GM19395 (cell line): ENCODE measurements at regions not wholly inside any gene's neighbourhood (a gene's known extent, or its start where the extent isn't known, plus 50 kb on each side); places are given as distances from the start of the nearest gene placed in this dataset.
"Not testable (repeated sequence)": the region's sequence is repeated elsewhere in the genome, so short reads cannot be mapped to it uniquely, and the experiment has no call there.

Experiments
- ATAC-seq: cut with Tn5 transposase; IDR thresholded peaks from one replicate; pipeline ENCODE4 v1.9.1; 2021; ENCODE audit warnings: mild to moderate bottlenecking, moderate library complexity; ENCODE audit not compliant: unreplicated experiment

DNA sequence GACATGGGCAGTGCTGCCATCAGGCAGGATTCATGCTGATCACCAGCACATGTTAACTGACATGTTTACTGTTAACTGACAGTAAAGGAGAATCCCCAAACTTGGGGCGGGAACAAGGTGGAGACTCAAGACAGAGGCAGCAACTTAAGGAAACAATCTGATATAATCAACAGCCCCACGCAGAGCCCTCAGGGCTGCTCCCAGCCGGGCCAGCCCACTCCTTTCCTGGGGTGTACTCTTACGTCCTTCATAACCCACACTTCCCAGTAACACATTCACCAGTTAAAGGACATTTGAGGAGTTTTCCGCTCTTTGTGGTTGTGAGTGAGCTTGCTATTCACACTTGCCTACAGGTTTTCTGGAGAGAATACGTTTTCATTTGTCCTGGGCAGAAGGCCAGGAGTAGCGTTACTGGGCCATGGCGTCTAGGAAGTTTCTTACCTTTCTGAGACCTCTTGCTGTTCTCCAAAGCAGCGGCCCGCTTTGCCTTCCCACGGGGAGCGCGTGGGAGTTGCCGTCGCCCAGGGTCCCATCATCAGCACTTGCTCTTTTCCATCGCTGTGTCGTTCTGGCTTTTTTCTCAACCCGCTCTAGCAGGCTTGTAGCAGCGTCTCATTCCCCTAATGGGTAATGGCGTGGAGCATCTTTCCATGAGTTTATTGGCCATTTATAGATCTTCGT lies 56.4 kb downstream of the FOXF2 start:
- no peak for ATAC-seq

DNA sequence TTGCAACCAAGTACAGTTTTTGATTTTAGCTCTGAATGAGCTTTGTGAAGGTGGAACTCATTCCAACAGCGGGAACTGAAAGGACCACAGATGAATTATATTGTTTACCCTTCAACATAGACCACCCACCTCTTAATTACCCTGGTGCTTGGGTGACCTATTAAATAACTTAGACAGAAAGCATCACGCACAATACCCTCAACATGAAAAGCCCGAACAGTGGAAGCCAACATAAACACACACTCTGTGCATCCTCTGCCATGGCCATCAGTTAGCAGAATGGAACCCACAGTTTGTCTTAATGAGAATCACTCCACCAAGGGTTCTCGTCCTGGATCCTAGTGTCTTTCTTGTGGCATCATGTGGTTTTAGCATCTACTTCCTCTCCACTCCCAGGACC lies 60.5 kb downstream of the FOXF2 start:
- no peak for ATAC-seq

DNA sequence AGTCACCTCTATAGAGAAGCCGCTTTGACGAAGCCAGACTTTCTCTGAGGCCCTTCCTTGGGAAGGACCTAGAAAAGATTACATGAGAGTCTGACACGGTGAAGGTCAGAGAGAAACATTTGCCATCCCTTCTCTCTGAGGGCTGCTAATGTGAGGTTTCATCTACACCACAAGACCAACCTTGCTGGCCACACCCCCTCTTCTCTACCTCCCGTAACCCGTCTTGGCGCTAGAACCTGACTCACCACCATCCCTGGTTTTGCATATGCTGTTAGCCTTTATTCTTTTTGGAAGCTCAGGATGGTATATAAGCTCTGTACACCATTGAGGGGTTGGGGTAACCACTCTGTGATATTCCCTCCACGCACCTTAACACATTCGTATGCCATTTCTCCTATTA lies 63.6 kb downstream of the FOXF2 start:
- ATAC-seq: no peak

DNA sequence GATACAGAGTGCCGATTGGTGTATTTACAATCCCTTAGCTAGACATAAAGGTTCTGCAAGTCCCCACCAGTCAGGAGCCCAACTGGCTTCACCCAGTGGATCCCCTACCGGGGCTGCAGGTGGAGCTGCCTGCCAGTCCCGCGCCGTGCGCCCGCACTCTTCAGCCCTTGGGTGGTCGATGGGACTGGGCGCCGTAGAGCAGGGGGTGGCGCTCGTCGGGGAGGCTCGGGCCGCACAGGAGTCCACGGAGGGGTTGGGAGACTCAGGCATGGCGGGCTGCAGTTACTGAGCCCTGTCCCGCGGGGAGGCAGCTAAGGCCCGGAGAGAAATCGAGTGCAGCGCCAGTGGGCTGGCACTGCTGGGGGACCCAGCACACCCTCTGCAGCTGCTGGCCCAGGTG lies 67.4 kb downstream of the FOXF2 start:
- not testable (repeated sequence) for ATAC-seq

DNA sequence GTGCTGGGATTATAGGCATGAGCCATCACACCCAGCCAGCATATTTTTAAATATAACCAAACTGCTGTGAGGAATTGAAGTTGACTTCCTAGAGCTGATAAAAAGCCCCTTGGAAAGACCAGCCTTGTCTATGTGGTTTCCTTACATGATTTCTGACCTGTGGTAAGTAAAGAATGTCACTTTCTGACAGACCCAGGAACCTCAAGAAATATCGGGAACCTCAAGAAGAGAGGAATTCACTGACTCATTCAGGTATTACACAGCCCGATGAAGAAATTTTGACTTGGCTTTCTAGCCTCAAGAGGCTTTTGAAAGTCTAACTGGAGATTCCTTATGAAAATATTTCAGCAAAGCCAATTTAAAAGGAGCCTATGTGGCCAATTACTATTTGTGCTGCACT lies 71.8 kb downstream of the FOXF2 start:
- no peak for ATAC-seq

GRCh38 chr6:1461736-1462135 lies 72.4 kb downstream of the FOXF2 start:
- ATAC-seq: no peak

DNA sequence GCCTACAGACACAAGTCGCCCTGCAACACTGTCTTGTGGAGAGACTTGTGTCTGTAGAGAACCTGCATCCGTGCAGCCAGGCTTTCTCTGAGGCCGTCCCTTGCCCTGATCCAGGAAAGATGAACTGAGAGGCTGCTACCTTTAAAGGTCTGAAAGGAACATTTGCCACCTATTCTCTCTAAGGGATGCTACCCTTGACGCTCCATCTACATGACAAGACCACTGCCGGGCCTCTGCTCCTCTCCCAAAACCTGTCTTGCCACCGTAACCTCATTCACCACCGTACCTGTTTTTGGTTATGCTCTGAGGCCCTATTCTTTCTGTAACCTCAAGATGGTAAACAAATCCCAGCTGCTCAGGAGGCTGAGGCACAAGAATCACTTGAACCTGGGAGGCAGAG lies 73.9 kb downstream of the FOXF2 start:
- ATAC-seq: no peak

GRCh38 chr6:1463751-1464426 lies 74.5 kb downstream of the FOXF2 start:
- no peak for ATAC-seq

DNA sequence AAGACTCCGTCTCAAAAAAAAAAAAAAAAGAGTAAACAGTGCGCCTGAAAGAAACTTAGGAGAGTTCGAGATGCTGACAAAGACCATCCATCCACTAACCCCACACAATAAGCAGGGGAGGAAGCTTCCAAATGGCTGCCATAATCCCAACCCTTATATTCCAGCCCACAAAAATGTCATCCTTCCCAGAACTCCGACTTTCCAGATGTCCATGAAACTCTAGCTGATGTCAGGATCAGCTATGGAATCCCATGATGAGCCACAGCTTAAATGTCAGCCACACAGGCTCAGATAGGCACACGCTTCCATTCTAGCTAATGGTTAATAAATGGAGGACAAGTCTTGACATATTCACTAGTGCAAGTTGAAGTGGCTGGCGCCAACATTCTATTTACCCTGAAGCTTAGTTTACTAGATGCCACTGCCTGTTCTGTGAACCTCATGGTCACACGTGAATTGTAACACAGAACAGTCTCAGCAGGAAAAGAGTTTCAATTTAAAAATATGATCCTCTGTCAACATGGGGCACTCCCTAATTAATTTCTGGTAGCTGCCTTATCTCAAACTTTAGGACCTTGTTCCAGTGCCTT lies 75.5 kb downstream of the FOXF2 start:
- ATAC-seq: no peak

- ATAC-seq: no peak
Observed at GRCh38 chr6:1468126-1468525, 78.8 kb downstream of the FOXF2 start.

GRCh38 chr6:1470040-1470439 lies 80.7 kb downstream of the FOXF2 start:
- no peak for ATAC-seq

DNA sequence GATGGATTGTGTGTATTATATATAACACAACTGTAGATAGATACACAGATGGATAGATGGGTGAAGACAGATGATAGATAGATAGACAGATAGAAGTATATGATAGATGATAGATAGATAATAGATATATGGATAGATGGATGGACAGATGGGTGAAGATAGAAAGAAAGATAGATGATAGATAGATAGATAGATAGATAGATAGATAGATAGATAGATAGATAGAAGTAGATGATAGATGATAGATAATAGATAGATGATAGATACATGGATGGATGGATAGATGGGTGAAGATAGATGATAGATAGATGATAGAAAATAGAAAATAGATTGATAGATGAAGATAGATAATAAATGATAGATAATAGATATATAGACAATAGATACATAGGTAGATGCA lies 83.3 kb downstream of the FOXF2 start:
- ATAC-seq: no peak

DNA sequence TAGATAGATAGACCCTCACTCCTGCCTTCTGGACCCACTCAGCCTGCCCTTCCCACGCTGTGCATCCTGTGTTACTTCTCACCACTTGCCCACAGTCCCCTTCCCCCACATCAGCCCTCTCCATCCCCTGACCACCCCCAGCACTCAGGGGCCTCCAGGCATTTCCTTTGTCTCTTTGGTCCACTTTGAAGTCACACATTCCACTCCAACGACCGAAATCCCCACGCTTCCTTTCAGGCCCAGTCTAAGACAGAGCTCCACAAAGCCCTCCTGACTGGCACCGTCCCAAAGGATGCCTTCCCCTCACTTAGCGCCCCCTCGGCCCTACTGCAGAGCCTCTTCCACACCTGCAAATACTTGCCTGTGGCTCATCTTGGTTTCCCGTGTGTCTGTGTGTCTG lies 83.8 kb downstream of the FOXF2 start:
- no peak for ATAC-seq

DNA sequence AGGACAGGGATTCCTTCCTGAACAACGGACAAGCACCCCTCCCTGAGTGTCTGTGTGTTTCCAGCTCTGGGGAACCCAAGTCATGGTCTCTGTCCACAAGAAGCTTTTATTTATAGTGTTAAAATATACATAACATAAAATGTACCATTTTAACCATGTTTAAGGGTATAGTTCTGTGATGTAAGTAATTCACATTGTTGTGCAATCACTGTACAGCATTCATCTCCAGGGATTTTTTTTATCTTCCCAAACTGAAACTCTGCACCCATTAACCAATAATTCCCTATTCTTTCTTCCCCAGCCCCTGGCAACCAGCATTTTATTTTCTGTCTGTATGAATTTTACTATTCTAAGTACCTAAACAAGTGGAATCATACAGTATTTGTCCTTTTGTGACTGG lies 84.2 kb downstream of the FOXF2 start:
- no peak for ATAC-seq

- no peak for ATAC-seq
Observed at GRCh38 chr6:1474205-1474604, 84.8 kb downstream of the FOXF2 start.

- no peak for ATAC-seq
Observed at GRCh38 chr6:1475174-1475573, 85.8 kb downstream of the FOXF2 start.

- no peak for ATAC-seq
Observed at GRCh38 chr6:1477432-1478090, 88.2 kb downstream of the FOXF2 start.

DNA sequence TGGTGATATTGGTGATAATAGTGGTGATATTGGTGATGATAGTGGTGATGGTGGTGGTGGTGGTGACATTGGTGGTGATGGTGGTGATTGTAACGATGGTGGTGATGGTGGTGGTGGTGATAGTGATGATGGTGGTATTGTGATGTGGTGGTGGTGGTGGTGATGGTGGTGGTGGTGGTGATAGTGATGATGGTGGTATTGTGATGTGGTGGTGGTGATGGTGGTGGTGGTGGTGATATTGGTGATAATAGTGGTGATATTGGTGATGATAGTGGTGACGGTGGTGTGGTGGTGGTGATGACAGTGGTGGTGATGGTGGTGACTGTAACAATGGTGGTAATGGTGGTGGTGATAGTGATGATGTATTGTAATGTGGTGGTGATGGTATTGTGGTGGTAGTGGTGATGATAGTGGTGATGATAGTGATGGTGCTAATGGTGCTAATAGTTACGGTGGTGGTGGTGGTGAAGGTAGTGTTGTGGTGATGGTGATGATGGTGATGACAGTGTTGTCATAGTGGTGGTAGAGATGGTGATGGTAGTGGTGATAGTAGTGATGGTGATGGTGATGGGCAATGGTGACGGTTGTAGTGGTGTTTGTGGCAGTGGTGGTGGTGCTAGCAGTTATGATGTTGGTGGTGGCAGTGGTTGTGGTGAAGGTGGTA lies 88.9 kb downstream of the FOXF2 start:
- not testable (repeated sequence) for ATAC-seq

- ATAC-seq: no peak
Observed at GRCh38 chr6:1479095-1479494, 89.7 kb downstream of the FOXF2 start.

DNA sequence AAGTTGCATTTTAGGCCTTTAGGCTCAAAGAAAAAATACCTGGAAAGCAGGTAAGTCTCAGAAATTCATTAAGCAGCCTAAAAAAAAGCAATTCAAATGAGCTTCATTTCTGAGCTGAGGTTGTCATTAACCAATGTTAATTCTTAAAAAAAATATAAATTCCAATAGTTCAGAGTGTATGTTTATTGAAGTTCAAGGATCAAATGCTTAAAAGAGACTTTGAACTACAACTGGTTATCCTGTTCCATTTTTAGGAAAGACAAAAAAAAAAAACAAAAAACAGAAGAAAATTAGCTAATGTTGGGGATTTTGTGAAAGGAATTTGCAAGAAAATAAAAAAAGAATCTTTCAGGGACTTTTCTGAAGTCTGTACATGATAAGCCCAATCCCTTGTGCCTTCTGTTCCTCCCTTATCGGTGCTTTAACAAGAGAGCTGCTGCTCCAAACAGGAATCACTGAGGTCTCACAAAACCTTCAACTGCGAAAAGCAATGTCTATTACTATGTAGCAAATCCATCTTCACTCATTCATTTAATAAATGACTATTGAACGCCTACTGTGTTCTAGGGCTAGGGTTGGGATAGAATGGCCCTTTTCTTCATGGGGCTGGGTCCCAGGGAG lies 90.3 kb downstream of the FOXF2 start:
- no peak for ATAC-seq

DNA sequence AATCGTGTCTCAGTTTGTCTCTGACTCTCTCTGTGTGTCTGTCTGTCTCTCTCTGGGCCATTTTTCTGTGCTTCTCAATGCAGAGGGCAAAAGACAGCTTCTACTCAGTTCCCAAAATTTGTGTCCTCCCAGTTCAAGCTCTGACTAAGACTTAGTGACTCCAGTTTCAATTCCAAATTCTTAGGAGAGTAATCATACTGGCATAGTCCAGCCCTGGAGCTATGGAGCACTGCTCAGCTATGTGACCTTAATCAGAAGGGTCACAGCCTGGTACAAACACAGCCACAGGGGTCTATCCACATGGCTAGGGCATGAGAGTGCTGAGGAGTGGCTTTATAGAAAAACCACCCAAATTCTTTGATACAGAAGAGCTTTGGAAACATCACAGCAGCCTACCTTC lies 91.9 kb downstream of the FOXF2 start:
- ATAC-seq: no peak
